ENCODE measurements at regions not wholly inside any gene's neighbourhood (a gene's known extent, or its start where the extent isn't known, plus 50 kb on each side); places are given as distances from the start of the nearest gene placed in this dataset.

GRCh38 chr17:17398188-17398942, 78.4 kb upstream of the MED9 start:
- H3K36me3 ChIP-seq (ENCODE audit: control insufficient read depth in 4 of 4, insufficient read depth in 3 of 4, low read depth in 1 of 4, low read length in 3 of 4), result no peaks in the 10 kb centered on the region
- H3K4me3 ChIP-seq (ENCODE audit: low read depth in 1 of 3, low read length in 3 of 3), result no peak overlapping the region
- no peak overlapping the region for H3K9ac ChIP-seq (ENCODE audit: low read depth in 1 of 2, low read length in 2 of 2)
- H3K27me3 ChIP-seq (ENCODE audit: control insufficient read depth in 4 of 4, insufficient read depth in 4 of 4, low read length in 3 of 4), result no peaks in the 10 kb centered on the region
- 79% methylated on average over 8 of the region's 8 CpGs for WGBS
- H3K27ac ChIP-seq (ENCODE audit: low read depth in 1 of 2, low read length in 2 of 2), result no peak overlapping the region
- no peaks in the 10 kb centered on the region for H3K9me3 ChIP-seq (ENCODE audit: control insufficient read depth in 4 of 4, low read length in 3 of 4)
- no peaks in the 10 kb centered on the region for H3K4me1 ChIP-seq (ENCODE audit: control insufficient read depth in 4 of 4, insufficient read depth in 4 of 4, low read length in 3 of 4)
- no peak for DNase-seq (ENCODE audit: low spot score)
- TF ChIP-seq HNF4A (conservative IDR thresholded peaks at IDR 0.05), result no peak
- no peak for TF ChIP-seq ATF3 (IDR thresholded peaks at IDR 0.05)
- no peak for TF ChIP-seq SP1 (IDR thresholded peaks at IDR 0.05)
- TF ChIP-seq RXRA (IDR thresholded peaks at IDR 0.05), result no peak
- TF ChIP-seq EGR1 (IDR thresholded peaks at IDR 0.05; ENCODE audit: low read depth in 2 of 2), result no peak
- TF ChIP-seq, protein P1, sequence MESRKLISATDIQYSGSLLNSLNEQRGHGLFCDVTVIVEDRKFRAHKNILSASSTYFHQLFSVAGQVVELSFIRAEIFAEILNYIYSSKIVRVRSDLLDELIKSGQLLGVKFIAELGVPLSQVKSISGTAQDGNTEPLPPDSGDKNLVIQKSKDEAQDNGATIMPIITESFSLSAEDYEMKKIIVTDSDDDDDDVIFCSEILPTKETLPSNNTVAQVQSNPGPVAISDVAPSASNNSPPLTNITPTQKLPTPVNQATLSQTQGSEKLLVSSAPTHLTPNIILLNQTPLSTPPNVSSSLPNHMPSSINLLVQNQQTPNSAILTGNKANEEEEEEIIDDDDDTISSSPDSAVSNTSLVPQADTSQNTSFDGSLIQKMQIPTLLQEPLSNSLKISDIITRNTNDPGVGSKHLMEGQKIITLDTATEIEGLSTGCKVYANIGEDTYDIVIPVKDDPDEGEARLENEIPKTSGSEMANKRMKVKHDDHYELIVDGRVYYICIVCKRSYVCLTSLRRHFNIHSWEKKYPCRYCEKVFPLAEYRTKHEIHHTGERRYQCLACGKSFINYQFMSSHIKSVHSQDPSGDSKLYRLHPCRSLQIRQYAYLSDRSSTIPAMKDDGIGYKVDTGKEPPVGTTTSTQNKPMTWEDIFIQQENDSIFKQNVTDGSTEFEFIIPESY (IDR thresholded peaks at IDR 0.05), result no peak
- no peak for TF ChIP-seq RAD21 (IDR thresholded peaks at IDR 0.05)
- no peak for TF ChIP-seq YY1 (IDR thresholded peaks at IDR 0.05)
- no peak for TF ChIP-seq FOXA2 (IDR thresholded peaks at IDR 0.05)
- no peak for TF ChIP-seq JUND (IDR thresholded peaks at IDR 0.05)
- TF ChIP-seq, protein P2, sequence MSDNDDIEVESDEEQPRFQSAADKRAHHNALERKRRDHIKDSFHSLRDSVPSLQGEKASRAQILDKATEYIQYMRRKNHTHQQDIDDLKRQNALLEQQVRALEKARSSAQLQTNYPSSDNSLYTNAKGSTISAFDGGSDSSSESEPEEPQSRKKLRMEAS (IDR thresholded peaks at IDR 0.05), result no peak
- no peak for TF ChIP-seq NR2F2 (IDR thresholded peaks at IDR 0.05)
- TF ChIP-seq, protein P3, sequence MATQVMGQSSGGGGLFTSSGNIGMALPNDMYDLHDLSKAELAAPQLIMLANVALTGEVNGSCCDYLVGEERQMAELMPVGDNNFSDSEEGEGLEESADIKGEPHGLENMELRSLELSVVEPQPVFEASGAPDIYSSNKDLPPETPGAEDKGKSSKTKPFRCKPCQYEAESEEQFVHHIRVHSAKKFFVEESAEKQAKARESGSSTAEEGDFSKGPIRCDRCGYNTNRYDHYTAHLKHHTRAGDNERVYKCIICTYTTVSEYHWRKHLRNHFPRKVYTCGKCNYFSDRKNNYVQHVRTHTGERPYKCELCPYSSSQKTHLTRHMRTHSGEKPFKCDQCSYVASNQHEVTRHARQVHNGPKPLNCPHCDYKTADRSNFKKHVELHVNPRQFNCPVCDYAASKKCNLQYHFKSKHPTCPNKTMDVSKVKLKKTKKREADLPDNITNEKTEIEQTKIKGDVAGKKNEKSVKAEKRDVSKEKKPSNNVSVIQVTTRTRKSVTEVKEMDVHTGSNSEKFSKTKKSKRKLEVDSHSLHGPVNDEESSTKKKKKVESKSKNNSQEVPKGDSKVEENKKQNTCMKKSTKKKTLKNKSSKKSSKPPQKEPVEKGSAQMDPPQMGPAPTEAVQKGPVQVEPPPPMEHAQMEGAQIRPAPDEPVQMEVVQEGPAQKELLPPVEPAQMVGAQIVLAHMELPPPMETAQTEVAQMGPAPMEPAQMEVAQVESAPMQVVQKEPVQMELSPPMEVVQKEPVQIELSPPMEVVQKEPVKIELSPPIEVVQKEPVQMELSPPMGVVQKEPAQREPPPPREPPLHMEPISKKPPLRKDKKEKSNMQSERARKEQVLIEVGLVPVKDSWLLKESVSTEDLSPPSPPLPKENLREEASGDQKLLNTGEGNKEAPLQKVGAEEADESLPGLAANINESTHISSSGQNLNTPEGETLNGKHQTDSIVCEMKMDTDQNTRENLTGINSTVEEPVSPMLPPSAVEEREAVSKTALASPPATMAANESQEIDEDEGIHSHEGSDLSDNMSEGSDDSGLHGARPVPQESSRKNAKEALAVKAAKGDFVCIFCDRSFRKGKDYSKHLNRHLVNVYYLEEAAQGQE (IDR thresholded peaks at IDR 0.05), result no peak
- no peak for TF ChIP-seq FOXA1 (IDR thresholded peaks at IDR 0.05)
- no peak for TF ChIP-seq GABPA (IDR thresholded peaks at IDR 0.05 in 1 of 2, conservative IDR thresholded peaks at IDR 0.05 in 1 of 2)
- no peak for TF ChIP-seq CTCF (IDR thresholded peaks at IDR 0.05; ENCODE audit: low read depth, low read length, missing input control)
- TF ChIP-seq HNF4G (IDR thresholded peaks at IDR 0.05), result no peak
